WTC11 (cell line): ENCODE measurements at regions not wholly inside any gene's neighbourhood (a gene's known extent, or its start where the extent isn't known, plus 50 kb on each side); places are given as distances from the start of the nearest gene placed in this dataset.

Source experiments
- ELF4 ChIP-seq: sonication (generic); formaldehyde crosslinking; IDR thresholded peaks from 2 replicates; pipeline ENCODE4 v1.8.1; 2022; ENCODE audit warnings: low read depth, mild to moderate bottlenecking, moderate library complexity, missing genetic modification reagents
- FOXK1 ChIP-seq: sonication (generic); formaldehyde crosslinking; IDR thresholded peaks from 2 replicates; pipeline ENCODE4 v1.8.0; 2022; ENCODE audit warnings: mild to moderate bottlenecking, moderate library complexity, missing genetic modification reagents
- NR1H2 ChIP-seq: sonication (generic); formaldehyde crosslinking; IDR thresholded peaks from 2 replicates; pipeline ENCODE4 v1.9.0; 2021; ENCODE audit warnings: mild to moderate bottlenecking, moderate library complexity, missing genetic modification reagents
- SMAD3 ChIP-seq: sonication (generic); formaldehyde crosslinking; IDR thresholded peaks from 2 replicates; pipeline ENCODE4 v1.8.0; 2022; ENCODE audit warnings: missing genetic modification reagents, mild to moderate bottlenecking, borderline replicate concordance
- SP1 ChIP-seq: sonication (generic); formaldehyde crosslinking; conservative IDR thresholded peaks from 2 replicates; pipeline ENCODE4 v1.8.1; 2022; ENCODE audit warnings: missing genetic modification reagents
- TEAD1 ChIP-seq: sonication (generic); formaldehyde crosslinking; IDR thresholded peaks from 2 replicates; pipeline ENCODE4 v1.8.0; 2022; ENCODE audit warnings: mild to moderate bottlenecking, missing genetic modification reagents
- TF ChIP-seq, protein P1 (sequence below): fragments of 200-600 bp; IDR thresholded peaks from 2 replicates; pipeline ENCODE4 v1.8.0; 2022; ENCODE audit warnings: antibody characterized with exemption
- TF ChIP-seq, protein P2 (sequence below): sonication (generic); formaldehyde crosslinking; conservative IDR thresholded peaks from 2 replicates; pipeline ENCODE4 v1.8.1; 2023; ENCODE audit warnings: mild to moderate bottlenecking, low read depth, missing genetic modification reagents, moderate library complexity
- TF ChIP-seq, protein P3 (sequence below): sonication (generic); formaldehyde crosslinking; IDR thresholded peaks from 2 replicates; pipeline ENCODE4 v1.8.0; 2023; ENCODE audit warnings: missing genetic modification reagents, mild to moderate bottlenecking, borderline replicate concordance
- TF ChIP-seq, protein P4 (sequence below): sonication (generic); formaldehyde crosslinking; IDR thresholded peaks from 2 replicates; pipeline ENCODE4 v1.8.0; 2022; ENCODE audit warnings: mild to moderate bottlenecking, missing genetic modification reagents

DNA sequence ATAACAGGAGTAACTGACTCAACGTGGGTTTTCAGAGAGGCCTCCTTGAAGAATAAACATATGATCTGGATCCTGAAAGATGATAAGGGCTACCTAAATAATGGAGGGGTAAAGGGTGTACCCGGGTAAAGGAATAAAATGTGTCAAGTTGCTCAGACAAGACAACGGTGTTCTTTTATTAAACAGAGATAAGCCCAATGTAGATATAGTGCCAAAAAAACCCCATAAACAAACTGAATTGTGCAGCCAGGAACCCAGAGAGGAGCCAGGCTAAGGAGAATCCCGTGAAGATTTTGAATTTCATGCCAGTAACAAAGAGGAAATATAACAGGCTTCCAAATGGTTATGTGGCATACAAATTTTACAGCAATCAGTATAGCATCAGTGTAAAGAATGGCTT is 618.2 kb downstream of the CPS1 start:
- no peak for TF ChIP-seq ELF4
- TF ChIP-seq, protein P1, sequence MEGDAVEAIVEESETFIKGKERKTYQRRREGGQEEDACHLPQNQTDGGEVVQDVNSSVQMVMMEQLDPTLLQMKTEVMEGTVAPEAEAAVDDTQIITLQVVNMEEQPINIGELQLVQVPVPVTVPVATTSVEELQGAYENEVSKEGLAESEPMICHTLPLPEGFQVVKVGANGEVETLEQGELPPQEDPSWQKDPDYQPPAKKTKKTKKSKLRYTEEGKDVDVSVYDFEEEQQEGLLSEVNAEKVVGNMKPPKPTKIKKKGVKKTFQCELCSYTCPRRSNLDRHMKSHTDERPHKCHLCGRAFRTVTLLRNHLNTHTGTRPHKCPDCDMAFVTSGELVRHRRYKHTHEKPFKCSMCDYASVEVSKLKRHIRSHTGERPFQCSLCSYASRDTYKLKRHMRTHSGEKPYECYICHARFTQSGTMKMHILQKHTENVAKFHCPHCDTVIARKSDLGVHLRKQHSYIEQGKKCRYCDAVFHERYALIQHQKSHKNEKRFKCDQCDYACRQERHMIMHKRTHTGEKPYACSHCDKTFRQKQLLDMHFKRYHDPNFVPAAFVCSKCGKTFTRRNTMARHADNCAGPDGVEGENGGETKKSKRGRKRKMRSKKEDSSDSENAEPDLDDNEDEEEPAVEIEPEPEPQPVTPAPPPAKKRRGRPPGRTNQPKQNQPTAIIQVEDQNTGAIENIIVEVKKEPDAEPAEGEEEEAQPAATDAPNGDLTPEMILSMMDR = no peak
- TF ChIP-seq, protein P2, sequence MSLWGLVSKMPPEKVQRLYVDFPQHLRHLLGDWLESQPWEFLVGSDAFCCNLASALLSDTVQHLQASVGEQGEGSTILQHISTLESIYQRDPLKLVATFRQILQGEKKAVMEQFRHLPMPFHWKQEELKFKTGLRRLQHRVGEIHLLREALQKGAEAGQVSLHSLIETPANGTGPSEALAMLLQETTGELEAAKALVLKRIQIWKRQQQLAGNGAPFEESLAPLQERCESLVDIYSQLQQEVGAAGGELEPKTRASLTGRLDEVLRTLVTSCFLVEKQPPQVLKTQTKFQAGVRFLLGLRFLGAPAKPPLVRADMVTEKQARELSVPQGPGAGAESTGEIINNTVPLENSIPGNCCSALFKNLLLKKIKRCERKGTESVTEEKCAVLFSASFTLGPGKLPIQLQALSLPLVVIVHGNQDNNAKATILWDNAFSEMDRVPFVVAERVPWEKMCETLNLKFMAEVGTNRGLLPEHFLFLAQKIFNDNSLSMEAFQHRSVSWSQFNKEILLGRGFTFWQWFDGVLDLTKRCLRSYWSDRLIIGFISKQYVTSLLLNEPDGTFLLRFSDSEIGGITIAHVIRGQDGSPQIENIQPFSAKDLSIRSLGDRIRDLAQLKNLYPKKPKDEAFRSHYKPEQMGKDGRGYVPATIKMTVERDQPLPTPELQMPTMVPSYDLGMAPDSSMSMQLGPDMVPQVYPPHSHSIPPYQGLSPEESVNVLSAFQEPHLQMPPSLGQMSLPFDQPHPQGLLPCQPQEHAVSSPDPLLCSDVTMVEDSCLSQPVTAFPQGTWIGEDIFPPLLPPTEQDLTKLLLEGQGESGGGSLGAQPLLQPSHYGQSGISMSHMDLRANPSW (CRISPR knock-in tag) = no peak
- TF ChIP-seq SMAD3 (CRISPR knock-in tag) = no peak
- TF ChIP-seq NR1H2 (CRISPR knock-in tag) = no peak
- TF ChIP-seq FOXK1 (CRISPR knock-in tag) = no peak
- TF ChIP-seq SP1 (CRISPR knock-in tag) = no peak
- TF ChIP-seq, protein P3, sequence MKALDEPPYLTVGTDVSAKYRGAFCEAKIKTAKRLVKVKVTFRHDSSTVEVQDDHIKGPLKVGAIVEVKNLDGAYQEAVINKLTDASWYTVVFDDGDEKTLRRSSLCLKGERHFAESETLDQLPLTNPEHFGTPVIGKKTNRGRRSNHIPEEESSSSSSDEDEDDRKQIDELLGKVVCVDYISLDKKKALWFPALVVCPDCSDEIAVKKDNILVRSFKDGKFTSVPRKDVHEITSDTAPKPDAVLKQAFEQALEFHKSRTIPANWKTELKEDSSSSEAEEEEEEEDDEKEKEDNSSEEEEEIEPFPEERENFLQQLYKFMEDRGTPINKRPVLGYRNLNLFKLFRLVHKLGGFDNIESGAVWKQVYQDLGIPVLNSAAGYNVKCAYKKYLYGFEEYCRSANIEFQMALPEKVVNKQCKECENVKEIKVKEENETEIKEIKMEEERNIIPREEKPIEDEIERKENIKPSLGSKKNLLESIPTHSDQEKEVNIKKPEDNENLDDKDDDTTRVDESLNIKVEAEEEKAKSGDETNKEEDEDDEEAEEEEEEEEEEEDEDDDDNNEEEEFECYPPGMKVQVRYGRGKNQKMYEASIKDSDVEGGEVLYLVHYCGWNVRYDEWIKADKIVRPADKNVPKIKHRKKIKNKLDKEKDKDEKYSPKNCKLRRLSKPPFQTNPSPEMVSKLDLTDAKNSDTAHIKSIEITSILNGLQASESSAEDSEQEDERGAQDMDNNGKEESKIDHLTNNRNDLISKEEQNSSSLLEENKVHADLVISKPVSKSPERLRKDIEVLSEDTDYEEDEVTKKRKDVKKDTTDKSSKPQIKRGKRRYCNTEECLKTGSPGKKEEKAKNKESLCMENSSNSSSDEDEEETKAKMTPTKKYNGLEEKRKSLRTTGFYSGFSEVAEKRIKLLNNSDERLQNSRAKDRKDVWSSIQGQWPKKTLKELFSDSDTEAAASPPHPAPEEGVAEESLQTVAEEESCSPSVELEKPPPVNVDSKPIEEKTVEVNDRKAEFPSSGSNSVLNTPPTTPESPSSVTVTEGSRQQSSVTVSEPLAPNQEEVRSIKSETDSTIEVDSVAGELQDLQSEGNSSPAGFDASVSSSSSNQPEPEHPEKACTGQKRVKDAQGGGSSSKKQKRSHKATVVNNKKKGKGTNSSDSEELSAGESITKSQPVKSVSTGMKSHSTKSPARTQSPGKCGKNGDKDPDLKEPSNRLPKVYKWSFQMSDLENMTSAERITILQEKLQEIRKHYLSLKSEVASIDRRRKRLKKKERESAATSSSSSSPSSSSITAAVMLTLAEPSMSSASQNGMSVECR = no peak
- TF ChIP-seq, protein P4, sequence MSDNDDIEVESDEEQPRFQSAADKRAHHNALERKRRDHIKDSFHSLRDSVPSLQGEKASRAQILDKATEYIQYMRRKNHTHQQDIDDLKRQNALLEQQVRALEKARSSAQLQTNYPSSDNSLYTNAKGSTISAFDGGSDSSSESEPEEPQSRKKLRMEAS (CRISPR knock-in tag) = no peak
- TF ChIP-seq TEAD1 (CRISPR knock-in tag) = no peak
